Mucosa of descending colon (tissue), 3 donors: ENCODE measurements at regions not wholly inside any gene's neighbourhood (a gene's known extent, or its start where the extent isn't known, plus 50 kb on each side); places are given as distances from the start of the nearest gene placed in this dataset.

Experiments used
- ATAC-seq: fragments of 200-7000 bp; cut with Tn5 transposase; one replicate; pipeline ENCODE4 v1.9.1; 2020; ENCODE audit warnings: mild to moderate bottlenecking, moderate library complexity
- DNase-seq, 3 donors: peaks; one replicate each; pipeline ENCODE4 v3.0.0-alpha.2; 2020
- H3K36me3 ChIP-seq: fragments of 200-600 bp; one replicate; pipeline ENCODE4 v1.8.0; 2021; ENCODE audit warnings: low read depth, mild to moderate bottlenecking
- H3K4me1 ChIP-seq: fragments of 200-600 bp; one replicate; pipeline ENCODE4 v1.8.0; 2021; ENCODE audit warnings: low read depth, mild to moderate bottlenecking
- H3K4me3 ChIP-seq: fragments of 200-600 bp; one replicate; pipeline ENCODE4 v1.8.0; 2021; ENCODE audit warnings: mild to moderate bottlenecking
- H3K9me3 ChIP-seq: fragments of 200-600 bp; one replicate; pipeline ENCODE4 v1.8.0; 2021; ENCODE audit warnings: mild to moderate bottlenecking
- intact Hi-C, 2 donors: fragments of 100-400 bp; cut with DNase I in 1 of 2; cut with micrococcal nuclease in 1 of 2; formaldehyde crosslinking; loops; one replicate each; pipeline versions ENCODE4 v1.11.0 to v1.11.1; 2022; cut with DNase I, micrococcal nuclease
- TF ChIP-seq, protein P1 (sequence below): fragments of 200-600 bp; IDR thresholded peaks from one replicate; pipeline ENCODE4 v1.8.0; 2022; ENCODE audit warnings: antibody characterized with exemption, mild to moderate bottlenecking
- donor health status: DM: no; HTN: no; CAD: no; lungs with moderate emphysema.
- donor health status: DM: no; HTN: no; CAD: no.
- donor health status: DM: no; HTN: yes; CAD: no.

DNA sequence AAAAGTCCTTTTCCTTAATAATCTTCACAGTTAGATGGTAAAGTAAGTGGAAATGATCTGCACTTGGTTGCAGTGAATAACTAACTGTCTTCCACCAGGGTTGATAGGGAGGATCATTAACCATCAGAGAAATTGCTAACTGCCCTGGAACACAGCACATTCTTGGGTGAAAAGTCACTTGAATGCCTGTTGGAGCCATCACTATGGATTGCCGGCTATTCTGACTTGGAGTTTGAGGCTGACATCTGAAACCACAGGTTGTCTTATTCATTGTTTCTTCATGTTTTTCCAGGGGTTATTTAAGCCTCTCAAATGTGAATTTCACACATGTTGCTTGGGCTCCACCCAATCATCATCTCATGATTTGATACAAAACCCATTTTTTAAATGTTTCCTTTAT is 901.4 kb downstream of the MCTP2 start:
- H3K4me3 ChIP-seq, result no peak overlapping the region
- no peaks in the 10 kb centered on the region for H3K36me3 ChIP-seq
- intact Hi-C loops, result no loop called here
- DNase-seq, result no peak
- ATAC-seq, result no peak
- no peaks in the 10 kb centered on the region for H3K4me1 ChIP-seq
- H3K9me3 ChIP-seq, result no peaks in the 10 kb centered on the region
- TF ChIP-seq, protein P1, sequence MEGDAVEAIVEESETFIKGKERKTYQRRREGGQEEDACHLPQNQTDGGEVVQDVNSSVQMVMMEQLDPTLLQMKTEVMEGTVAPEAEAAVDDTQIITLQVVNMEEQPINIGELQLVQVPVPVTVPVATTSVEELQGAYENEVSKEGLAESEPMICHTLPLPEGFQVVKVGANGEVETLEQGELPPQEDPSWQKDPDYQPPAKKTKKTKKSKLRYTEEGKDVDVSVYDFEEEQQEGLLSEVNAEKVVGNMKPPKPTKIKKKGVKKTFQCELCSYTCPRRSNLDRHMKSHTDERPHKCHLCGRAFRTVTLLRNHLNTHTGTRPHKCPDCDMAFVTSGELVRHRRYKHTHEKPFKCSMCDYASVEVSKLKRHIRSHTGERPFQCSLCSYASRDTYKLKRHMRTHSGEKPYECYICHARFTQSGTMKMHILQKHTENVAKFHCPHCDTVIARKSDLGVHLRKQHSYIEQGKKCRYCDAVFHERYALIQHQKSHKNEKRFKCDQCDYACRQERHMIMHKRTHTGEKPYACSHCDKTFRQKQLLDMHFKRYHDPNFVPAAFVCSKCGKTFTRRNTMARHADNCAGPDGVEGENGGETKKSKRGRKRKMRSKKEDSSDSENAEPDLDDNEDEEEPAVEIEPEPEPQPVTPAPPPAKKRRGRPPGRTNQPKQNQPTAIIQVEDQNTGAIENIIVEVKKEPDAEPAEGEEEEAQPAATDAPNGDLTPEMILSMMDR, result no peak

DNA sequence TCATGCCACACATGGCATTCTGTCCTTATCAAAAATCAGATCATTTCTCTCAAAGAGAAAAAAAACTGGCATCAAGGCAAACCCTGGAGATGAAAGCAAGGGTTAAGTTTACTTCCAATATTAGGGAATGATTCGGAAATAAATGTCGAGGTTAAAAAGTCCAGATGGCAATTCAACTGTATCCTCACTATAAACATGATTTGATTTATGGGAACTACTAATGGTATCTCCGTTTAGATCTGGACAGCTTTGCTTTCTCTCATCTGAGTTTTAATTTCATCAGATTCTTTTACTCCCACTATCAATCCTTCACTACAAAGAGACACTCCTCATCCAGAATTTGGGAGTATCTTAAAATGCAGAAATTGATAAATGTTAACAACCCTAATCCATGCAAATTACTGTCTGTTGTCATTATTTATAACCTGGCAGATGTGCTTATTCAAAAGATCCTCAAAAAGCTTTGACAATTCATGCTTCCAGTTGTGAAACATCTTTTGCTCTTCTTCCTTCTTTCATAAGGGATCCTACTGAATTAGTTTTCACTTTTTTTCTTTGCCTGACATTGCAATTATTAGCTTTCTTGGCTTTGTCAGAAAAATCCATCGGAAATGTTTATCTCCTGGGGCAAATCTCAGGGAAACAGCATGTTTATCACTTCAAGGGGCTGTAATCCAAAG is 903.2 kb downstream of the MCTP2 start:
- no peaks in the 10 kb centered on the region for H3K36me3 ChIP-seq
- intact Hi-C loops, result no loop called here
- TF ChIP-seq, protein P1, result no peak
- H3K4me3 ChIP-seq, result no peak overlapping the region
- no peaks in the 10 kb centered on the region for H3K4me1 ChIP-seq
- DNase-seq, result no peak
- H3K9me3 ChIP-seq, result no peaks in the 10 kb centered on the region
- no peak for ATAC-seq

DNA sequence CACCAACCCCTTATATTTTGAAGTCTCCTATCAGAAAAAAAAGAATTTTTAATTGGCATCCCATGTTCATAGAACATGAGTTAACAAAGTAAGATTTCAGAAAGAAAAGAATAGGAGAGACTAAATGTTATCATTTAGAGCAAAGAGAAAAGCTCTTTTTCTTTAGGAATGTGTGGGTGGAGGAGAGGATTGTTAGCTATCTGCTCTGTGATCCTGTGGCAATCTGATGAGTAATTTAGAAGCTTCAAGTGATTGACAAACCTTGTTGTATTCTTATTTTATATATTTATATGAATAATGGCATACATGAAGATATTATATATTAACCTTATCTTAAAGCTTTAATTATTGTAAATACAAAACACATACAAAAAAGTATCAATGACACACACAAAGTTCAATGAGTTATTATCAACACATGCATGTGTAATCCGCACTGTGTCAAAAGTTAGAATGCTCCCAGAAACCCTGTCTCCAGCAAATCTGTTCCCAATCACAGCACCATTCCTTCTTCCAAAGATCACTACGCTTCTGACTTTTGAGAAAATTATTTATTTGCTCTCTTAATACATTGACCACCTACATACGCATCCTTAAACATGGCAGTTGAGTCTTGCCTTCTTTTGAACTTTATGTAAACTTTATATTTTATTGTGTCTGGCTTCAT is 907.4 kb downstream of the MCTP2 start:
- DNase-seq (no peak), ATAC-seq (no peak)
- Histone ChIP-seq H3K36me3 (no peaks in the 10 kb centered on the region), H3K4me3 (no peak overlapping the region), H3K4me1 (no peaks in the 10 kb centered on the region), H3K9me3 (no peaks in the 10 kb centered on the region)
- TF ChIP-seq, protein P1, result no peak
- intact Hi-C loops, result no loop called here

DNA sequence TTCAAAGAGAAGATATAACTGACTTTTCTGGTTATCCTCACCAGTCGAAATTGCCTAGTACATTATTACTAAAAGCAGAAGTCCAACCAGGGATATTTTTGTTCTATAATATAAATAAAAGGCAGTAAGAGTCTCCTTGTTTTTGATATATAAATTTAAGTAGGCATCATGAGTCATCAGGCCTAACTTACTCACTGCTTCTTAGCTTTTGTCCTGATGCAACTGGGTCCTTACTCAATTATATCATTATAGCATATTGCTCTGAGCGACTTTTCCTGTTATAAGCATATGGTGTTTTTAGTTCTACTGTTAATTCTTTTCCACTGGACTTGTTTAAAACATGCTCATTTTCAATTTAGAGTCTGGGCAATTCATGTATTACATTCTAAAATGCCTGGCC is 910.1 kb downstream of the MCTP2 start:
- ATAC-seq (no peak), DNase-seq (no peak)
- Histone ChIP-seq H3K9me3 (no peaks in the 10 kb centered on the region), H3K4me1 (no peaks in the 10 kb centered on the region), H3K36me3 (no peaks in the 10 kb centered on the region), H3K4me3 (no peak overlapping the region)
- intact Hi-C loops, result no loop called here
- TF ChIP-seq, protein P1, result no peak

DNA sequence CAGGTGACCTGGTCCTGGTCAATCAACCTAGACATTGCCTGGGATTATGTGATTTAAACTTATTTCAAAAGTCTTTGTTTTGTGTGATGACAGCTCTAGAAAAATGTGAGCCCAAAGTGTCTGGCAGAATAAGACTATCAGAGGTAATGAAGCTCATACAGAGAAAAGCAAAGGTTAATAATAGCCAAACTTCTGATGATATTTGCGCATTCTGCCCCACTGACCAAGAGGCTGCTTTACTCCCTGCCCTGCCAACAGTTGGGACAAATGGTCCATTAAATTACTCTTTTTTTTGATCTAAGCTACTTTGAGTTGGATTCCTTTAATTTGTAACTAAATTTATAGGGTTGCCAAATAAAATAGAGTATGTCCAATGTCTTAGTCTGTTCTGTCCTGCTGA is 911.2 kb downstream of the MCTP2 start:
- Histone ChIP-seq H3K9me3 (no peaks in the 10 kb centered on the region), H3K4me1 (no peaks in the 10 kb centered on the region), H3K36me3 (no peaks in the 10 kb centered on the region), H3K4me3 (no peak overlapping the region)
- intact Hi-C loops, result no loop called here
- TF ChIP-seq, protein P1, result no peak
- DNase-seq (no peak), ATAC-seq (no peak)
